NOMO-1 treated with dmso at 0.1 percent for 144 hours (cell line): ENCODE measurements at regions not wholly inside any gene's neighbourhood (a gene's known extent, or its start where the extent isn't known, plus 50 kb on each side); places are given as distances from the start of the nearest gene placed in this dataset.

ENCODE experiments used
- DNase-seq: peaks from one replicate; lab custom pipeline; 2025; ENCODE audit not compliant: unreplicated experiment; lab: John Stamatoyannopoulos, UW

DNA sequence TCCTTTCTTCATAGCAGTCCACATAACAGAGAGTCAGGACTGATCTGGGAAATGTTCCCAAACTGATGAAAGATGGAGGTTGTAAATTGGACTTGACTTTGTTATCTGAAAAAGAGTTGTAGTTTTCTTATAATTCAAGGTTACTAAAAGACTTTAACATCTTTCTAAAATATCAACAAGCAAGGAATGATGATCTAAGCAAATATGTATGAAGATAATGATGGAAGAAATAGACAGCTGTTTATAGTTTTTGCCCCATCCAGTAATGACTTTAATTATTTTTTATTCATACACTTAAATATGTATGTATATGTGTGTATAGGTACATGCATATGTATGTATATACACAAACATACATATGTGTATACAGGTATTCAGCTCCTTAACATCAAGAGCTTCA is 411.1 kb upstream of the SPOCK3 start:
- DNase-seq = no peak

DNA sequence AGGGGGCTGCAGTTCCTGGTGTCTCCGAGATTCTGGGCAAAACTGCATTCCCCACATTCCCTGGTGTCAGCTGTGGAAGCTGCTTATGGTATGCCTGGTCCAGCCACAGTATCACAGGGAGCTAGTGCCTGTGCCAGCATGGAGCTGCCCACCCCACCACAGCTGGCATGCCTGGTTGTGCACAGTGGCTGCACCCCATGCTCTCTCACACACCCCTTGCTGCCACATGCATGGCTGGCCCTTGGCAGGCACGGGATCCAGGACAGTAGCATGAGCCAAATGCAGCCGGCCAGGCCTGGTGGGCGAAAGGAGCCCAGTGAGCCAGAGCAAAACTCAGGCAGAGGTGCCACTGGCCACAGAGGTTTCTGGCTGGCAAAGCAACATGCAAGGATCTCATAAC is 418.0 kb upstream of the SPOCK3 start:
- no peak for DNase-seq

DNA sequence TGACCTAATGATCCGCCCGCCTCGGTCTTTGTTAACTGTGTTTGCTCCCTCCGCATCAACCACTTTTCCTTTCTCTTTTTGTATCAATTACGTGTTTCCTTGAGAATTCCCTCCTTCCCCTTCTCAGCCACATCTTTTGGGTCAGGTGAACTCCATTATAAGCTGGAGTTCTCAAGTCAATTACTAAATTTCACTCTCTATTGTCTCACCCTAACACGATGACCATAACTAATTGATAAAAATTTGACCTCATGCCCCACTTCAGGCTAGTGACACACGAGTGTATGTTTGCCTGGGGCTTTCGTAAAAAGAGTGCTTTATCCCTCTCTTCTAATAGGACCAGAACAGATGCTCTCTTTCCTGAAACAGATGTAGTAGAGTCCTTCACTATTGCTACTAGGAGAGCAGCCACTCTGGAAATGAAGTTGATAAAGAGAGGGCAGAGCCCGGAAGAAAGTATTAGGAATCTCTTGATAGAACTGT is 403.6 kb upstream of the ANXA10 start:
- DNase-seq = no peak

DNA sequence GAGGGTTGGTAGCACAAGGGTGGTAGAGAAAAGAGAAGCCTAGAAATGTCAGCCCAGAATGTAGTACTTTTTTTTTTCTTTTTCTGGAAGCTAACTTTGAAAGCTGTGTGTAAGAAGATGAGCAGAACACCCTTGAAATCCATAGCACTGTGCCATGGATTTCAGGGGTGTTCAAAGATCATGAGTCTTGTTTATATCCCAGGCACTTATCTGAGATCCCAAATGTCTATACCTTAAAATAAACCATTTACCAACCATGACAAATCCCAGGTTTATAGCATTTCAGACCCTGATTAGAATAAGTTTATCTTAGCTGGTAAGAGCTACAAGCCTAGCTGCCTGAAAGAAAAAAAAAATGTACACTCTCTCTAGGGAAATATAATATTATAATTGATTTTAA is 389.9 kb upstream of the ANXA10 start:
- DNase-seq = no peak

DNA sequence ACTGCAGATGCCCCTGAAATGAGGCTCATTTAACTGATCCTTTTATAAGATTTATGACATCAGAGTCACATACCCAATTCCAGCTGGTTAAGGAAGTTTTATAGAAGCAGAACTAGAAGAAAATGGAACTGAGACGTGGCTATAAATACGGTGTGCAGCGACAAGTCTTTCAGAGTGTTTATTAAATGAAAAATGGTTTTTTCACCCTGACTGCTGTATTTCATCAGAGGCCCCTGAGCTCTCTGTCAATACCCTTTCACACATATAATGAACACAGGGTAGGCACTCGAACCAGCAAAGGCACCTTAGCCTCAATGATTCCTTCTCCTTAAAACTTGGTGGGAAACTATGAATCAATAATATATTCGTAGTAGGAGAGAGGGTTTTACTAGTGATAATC is 380.8 kb upstream of the ANXA10 start:
- DNase-seq = no peak

DNA sequence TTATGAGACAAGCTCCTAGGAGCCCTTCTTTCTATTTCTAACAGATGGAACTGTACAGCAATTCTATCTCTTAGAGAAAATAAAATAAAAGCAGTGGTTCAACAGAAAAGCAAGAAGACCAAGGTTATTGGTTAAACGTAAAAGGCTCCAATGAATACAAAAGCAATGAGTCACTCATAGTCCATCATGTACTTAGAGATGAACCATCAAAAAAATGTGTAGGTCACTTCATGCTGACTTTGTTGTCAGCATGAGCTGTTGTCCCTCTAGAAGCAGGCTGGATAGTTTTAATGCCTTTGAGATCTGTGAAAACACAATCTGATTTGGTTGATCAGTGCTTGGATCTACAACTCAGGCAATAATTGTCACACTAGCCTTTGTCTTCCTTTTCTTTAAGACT is 378.6 kb upstream of the ANXA10 start:
- no peak for DNase-seq

DNA sequence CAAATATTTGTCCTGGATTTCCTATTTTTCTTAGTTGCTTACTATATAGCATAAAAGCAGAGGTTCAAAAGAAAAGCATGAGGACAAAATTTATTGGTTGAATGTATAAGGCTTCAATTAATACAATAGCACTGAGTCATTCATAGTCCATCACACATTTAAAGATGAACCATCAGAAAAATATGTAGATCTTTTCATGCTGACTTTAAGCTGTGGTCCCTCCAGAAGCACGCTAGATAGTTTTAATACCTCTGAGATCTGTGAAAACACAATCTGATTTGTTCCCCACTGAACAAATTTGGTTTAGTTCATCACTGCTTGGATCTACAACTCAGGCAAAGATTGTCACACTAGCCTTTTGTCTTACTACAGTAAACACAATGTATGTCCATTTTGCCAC is 377.2 kb upstream of the ANXA10 start:
- no peak for DNase-seq

DNA sequence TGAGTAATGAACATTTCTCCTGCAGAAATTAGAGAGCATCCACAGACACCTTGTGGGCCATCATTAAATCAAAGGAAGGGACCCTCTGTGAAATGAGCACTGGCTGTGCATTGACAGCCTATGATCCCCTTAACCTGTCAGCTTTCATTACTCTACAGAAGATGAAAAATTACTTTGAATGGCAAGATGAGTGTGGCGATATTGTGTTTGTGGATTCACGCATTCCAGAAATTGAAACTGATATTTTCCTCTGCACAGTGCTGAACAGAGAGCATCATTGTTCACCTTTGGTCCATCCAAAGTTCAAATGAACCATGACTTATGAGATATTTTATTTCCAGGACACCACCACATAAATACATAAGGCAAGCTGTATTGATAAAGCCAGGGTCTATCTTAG is 374.8 kb upstream of the ANXA10 start:
- DNase-seq = no peak

DNA sequence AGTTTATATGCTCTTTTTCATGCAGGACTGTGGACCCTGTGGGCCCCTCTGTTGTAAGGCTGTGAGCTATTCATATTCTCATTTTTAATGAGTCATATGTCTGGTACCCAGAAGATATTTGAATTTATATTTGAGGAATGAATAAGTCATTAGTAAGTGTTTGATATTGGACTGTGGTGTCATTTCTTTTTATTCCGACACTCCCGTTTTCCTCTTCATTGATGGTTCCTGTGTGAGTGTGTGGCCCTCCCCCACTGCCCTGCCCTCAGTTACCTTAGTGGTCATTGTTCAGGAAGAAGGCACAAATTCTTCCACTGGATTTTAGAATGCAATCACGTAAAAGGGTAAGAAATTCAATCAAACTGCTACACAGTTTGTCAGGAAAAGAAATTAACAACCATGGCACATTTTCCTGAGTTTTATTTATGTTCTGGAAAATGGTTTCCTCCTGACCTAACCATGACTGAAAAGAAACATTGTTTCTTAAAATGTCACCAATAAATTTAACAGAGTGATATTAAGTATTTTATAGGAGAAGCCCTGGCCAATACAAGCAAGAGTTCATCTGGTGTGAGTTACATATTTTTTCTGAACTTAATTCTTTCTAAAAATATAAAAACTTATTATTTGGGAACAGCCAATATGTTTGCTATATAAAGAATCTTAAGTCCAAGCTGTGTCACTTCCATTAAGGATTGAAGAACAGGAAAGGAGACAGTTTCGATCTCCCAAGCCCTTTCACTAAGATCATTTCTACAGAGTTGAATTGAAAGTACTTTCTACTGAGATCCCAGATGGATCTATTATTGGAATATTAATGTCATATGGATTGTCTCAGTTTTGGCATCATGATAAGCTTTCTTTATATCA is 370.5 kb upstream of the ANXA10 start:
- DNase-seq = no peak

DNA sequence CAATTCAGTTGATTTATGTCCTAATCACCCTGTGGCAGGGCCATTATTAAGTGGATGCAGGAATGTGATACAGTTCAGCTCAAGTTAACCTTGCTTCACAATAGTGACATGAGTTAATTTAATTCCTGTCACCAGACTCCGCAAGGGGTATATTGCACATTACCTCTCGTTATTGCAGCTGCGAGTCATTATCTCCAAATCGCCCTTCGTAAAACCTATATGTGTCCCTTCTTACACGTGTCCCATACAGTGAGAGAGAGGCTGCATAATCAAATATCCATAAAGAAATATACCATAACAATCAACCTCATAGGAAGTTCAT is 369.9 kb upstream of the ANXA10 start:
- no peak for DNase-seq

DNA sequence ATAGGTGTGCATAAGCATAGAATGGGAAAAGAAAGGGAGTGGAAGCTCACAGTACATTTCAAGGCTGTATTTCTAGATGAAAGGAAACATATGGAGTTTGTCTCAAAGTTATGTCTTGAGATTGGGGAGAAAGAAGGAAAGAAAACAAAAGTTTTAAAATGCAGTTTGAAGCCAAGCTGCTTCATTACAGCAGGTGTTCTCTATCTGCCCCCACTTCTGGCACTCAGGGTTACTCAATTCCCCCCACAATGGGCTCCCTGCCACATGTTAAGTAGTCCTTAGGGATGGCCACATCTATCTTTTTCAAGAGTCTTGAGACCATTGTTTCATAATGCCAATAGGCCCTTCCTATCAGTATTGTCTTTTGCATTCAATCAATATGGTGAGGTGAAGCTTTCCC is 367.4 kb upstream of the ANXA10 start:
- no peak for DNase-seq

DNA sequence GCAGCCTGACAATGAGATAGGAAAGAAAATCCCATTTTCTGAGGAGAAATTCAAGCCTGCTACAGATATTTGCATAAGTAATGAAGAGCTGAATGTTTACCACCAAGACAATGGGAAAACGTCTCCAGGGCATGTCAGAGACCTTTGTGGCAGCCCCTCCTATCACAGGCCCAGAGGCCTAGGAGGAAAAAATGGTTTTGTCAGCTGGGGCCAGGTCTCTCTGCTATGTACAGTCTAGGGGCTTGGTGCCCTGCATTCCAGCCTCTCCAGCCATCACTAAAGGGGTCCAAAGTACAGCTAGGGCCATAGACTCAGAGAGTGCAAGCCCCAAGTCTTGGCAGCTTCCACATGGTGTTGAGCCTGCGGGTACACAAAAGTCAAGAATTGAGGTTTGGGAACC is 361.6 kb upstream of the ANXA10 start:
- DNase-seq = no peak

DNA sequence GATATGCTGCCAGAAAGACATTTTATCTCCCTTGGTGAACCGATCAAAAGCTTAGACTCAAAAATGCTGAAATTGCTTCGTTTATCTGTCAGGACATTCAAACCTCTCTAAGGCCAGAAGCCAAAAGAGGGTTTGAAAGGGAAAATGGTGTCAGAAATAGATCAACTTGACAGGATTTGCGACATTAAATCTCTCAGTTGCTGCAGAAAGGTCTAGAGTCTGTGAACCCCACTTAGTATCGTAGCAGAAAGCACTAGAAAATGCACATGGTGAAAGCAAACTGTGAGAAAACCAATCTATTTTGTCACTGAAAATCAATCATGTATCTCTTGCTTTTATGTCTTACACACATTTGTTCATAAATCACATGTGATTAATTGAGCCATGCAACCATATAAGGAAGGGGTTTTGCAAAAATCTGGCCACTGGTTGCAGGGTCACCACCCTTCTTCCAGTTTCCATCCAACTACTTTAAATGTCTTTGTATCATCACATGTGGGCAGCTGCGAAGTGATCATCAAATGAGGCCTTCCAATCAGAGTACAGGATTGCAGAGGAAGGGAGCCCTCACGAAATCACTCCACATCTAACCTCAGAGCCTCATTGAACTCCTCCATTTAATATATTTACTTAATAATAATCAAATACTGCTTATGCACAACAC is 347.2 kb upstream of the ANXA10 start:
- no peak for DNase-seq

DNA sequence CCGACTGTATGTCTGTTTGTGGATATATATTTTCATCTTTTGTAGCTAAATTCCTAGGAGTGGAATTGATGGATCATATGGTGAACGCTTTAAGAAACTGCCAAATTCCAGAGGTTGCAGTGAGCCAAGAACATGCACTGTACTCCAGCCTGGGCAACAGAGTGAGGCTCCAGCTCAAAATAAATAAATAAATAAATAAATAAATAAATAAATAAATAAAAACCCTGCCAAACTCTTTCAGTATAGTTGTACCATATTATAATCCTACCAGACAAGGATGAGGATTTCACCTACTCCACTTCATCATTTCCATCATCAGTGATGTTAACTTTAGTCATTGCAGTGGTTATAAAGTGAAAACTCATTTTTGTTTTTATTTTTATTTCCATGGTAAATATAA is 325.1 kb upstream of the ANXA10 start:
- DNase-seq = no peak

DNA sequence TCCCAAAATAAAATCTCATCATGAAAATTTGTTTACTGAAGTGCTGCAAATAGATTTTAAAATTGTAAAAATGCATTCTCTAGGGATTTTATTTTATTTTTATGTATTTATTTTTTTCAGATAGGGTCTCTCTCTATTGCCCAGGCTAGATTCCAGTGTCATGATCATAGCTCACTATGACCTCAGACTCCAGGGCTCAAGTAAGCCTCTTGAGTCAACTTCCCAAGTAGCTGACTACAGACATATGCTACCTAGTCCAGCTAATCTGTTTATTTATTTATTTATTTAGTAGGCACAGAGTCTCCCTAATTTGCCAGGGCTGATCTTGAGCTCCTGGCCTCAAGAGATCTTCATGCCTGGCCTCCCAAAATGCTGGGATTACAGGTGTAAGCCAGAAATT is 317.7 kb upstream of the ANXA10 start:
- no peak for DNase-seq

DNA sequence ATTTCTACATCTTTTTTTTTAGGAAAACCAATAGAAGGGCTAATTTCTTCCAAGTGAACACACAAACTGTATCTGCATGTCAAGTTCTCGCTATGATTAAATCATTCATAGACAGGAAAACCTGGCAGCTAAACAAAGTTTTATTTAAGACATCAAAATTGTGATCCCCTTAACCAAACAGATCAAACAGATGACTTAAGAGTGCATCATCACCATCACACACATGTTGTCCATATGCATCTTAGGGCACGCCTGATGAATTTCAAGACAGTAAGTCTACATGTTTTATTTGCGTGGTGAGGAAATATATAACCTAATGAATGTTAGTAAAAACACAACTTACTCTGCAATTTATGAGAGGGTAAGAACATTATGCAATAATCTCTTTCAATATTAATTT is 317.0 kb upstream of the ANXA10 start:
- no peak for DNase-seq

DNA sequence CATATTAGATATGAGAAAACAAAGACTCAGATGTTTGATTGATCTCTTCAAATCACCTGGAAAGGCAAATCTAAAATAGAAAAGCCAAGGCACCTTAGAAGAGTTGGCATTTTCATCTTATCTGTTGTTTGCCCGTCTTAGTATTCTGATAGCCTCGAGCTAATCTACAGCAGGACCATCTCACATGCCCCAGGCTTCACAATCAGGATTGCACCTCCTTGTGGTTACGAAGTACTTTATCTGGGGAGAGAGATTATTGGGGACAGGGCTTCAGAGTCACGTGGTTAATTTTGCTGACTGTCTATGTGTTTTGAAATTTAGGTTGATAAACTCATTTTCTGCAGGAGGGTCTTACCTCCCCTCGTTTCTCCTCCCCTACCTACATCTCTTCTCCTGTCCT is 313.1 kb upstream of the ANXA10 start:
- no peak for DNase-seq

DNA sequence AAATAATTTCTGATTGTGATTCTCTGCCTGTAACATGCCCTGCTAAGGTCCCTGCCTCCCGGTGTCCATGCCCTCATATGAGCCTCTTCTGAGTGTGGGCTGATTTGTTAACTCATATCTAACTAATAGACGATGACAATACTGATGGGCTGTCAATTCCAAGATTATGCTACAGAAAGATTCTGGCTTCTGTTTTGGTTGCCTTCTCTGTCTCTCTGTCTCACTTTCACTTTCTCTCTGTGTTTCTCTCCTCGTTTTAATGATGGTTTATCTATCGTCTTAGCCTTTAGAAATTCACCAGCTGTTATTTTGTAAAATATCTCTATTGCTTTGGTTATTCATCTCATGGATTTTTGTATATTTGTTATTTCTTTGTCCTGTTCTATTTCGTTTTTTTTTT is 312.5 kb upstream of the ANXA10 start:
- DNase-seq = no peak

DNA sequence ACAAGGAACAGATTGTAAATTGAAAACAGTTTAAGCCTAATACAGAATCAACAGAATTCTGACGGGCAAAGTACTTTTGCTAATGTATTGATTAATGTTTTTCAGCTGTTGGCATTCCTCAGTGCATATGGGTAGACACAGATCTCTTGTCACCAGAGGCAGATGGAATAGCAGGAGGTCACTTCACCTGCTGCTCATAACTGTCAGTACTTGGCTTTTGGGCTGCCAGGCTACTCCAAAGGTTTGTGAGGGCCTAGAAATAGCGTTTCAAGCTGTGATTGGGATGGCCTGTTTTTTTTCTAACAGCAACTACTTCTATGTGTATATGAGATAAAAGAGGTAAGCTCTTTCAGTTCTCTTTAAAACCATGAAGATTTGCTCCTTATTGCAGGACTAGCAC is 307.5 kb upstream of the ANXA10 start:
- DNase-seq = no peak

DNA sequence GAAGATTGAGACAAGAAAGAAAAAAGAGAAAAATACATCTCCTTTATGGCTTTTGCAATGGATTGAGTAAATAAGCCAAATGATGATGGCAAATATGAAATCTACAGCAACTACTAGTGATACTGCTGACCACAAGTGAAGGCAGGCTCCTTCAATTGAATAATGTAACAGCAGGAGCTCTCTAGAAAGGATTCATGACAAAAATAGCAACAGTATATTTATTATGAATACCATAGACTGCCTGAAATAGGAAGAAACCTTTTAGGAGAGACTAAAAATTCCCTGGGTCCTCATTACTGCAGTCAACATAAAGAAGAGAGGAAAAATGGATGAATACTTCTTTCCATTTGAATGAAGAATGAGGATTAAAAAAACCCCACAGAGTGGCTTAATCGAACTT is 306.8 kb upstream of the ANXA10 start:
- DNase-seq = no peak

DNA sequence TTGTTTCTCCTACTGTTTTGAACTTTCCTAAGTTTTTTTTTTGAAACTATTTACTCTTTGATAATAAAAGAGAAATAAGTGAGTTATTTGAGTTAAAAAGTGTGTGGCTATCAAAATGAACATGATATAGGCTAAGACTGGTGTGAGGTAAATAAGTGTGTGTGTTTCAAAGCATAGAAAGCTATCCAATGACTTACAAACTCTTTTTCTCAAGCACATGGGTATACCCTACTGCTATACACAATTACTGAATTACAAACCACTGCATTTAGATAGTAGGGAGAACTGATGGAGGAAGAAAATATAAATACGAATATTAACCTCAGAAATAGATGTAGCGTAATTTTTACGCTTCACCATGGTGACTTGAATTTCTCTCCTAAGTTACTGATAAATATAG is 305.8 kb upstream of the ANXA10 start:
- DNase-seq = no peak

DNA sequence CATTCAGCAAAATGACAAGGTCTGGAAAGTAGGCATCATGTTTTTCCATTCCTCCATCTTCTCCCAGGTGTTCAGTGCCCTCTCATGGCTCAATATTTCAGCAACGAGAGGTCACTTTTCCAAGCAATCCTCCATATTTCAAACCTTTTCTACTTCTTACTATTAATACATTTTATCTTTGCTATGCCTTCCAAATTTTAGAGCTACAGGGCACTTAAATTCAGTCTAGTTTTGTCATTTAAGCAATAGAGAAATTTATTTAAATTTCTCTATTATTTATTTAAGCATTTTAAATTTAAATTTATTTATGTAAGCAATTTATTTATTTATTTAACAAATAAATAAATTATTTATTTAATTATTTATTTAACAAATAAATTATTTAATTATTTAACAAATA is 305.1 kb upstream of the ANXA10 start:
- DNase-seq = no peak
